Ascending aorta (tissue), 2 donors: ENCODE measurements at regions not wholly inside any gene's neighbourhood (a gene's known extent, or its start where the extent isn't known, plus 50 kb on each side); places are given as distances from the start of the nearest gene placed in this dataset.

Experiments
- DNase-seq, 2 donors: peaks; one replicate each; pipeline ENCODE4 v3.0.0-alpha.2; 2019; ENCODE audit warnings: low spot score in 2 of 2
- H3K27ac ChIP-seq, 2 donors: fragments of 200-600 bp; sonication (generic); one replicate each; pipeline ENCODE4 v1.5.1; 2016 to 2017; ENCODE audit warnings: mild to moderate bottlenecking in 1 of 2
- H3K27me3 ChIP-seq: fragments of 200-600 bp; sonication (generic); one replicate; pipeline ENCODE4 v1.5.1; 2017
- H3K36me3 ChIP-seq, 2 donors: fragments of 200-600 bp; sonication (generic); one replicate each; pipeline ENCODE4 v1.5.1; 2016
- H3K4me1 ChIP-seq, 2 donors: fragments of 200-600 bp; sonication (generic); one replicate each; pipeline ENCODE4 v1.5.1; 2016 to 2017; ENCODE audit warnings: mild to moderate bottlenecking in 1 of 2
- H3K4me3 ChIP-seq, 2 donors: fragments of 200-600 bp; sonication (generic); one replicate each; pipeline ENCODE4 v1.5.1; 2016 to 2017; ENCODE audit warnings: mild to moderate bottlenecking in 1 of 2
- H3K9me3 ChIP-seq, 2 donors: fragments of 200-600 bp; sonication (generic); one replicate each; pipeline ENCODE4 v1.5.1; 2016
- CTCF ChIP-seq, 3 experiments: fragments of 200-600 bp in 2 of 3; fragments of 450-650 bp in 1 of 3; sonication (generic) in 2 of 3; IDR thresholded peaks; one replicate each; pipeline ENCODE4 v1.5.1; 2016 to 2019; ENCODE audit warnings: antibody characterized with exemption in 3 of 3, mild to moderate bottlenecking in 1 of 3, moderate library complexity in 1 of 3
- intact Hi-C: fragments of 100-400 bp; cut with DNase I; formaldehyde crosslinking; loops from one replicate; pipeline ENCODE4 v1.15.1; 2023

DNA sequence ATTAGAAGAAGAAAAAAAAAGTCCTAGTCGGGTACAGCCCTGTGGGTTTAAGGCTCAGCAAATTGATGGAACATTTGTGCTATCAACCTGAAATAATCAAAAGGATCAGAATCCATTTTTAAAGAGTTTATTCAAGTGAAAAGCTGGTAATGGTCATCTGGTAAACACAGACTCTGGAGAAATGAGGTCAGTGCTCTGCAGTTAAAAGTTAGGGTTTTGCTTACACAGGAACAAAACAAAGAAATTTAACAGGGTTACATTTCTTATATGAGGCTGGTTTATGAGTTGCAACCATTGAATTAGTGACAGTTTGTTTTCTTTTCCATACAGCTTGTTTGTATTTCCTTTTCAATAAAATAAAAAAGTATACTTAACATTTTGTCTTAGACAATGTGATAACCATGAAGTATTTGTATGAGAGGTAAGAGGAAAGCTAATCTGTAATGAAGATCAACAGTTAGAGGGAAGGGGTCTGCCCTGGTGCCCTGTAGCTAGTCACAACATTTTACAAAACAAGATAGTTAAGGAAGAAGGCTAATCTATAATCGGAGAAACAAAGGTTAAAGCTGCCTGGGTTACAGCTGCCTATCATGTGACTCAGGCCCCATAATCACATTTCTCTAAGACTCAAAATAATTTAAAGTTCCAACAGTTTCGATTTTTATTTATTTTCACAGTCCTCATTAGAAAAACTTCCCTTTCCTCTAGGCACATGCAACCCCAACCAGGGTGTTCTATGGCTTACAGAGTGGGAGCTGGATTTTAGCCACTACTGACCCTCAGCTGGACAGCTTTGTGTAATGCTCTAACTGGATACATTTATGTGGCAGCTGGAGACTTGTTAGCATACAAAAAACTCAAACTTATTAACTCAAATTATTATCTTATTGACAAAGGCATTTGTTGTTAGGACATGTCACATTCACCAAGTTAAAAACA lies 98.1 kb upstream of the ACP3 start:
- DNase-seq, result no peak
- no peaks in the 10 kb centered on the region for H3K36me3 ChIP-seq
- intact Hi-C loops, result no loop called here
- H3K27me3 ChIP-seq, result no peaks in the 10 kb centered on the region
- peaks cover 0 to 2% of the 10 kb centered on the region in 2 donors for H3K4me1 ChIP-seq
- H3K4me3 ChIP-seq, result no peak overlapping the region
- H3K9me3 ChIP-seq, result no peaks in the 10 kb centered on the region
- no peak overlapping the region for H3K27ac ChIP-seq
- TF ChIP-seq CTCF (IDR thresholded peaks at IDR 0.05), result no peak

DNA sequence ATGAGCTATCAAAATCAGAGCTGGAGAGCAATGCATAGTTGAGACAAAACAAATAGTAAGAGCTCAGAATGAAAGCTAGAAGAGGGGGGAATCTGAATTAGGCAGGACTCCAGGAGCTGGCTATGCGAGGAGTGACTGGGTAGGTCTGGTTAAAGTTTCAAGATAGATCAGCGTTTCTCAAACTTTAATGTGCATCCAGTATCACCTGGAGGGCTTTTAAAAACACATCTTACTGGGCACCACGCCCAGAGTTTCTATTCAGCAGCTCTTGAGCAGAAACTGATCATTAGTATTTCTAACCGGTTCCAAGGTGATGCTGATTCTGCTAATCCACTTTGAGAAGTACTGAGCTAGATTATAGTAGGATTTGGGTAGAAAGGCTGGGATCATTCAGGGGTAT lies 96.2 kb upstream of the ACP3 start:
- Histone ChIP-seq H3K4me1 (peaks cover 0 to 2% of the 10 kb centered on the region in 2 donors), H3K27ac (no peak overlapping the region), H3K9me3 (no peaks in the 10 kb centered on the region), H3K4me3 (no peak overlapping the region), H3K36me3 (no peaks in the 10 kb centered on the region), H3K27me3 (no peaks in the 10 kb centered on the region)
- intact Hi-C loops, result no loop called here
- DNase-seq, result no peak
- no peak for TF ChIP-seq CTCF (IDR thresholded peaks at IDR 0.05)

DNA sequence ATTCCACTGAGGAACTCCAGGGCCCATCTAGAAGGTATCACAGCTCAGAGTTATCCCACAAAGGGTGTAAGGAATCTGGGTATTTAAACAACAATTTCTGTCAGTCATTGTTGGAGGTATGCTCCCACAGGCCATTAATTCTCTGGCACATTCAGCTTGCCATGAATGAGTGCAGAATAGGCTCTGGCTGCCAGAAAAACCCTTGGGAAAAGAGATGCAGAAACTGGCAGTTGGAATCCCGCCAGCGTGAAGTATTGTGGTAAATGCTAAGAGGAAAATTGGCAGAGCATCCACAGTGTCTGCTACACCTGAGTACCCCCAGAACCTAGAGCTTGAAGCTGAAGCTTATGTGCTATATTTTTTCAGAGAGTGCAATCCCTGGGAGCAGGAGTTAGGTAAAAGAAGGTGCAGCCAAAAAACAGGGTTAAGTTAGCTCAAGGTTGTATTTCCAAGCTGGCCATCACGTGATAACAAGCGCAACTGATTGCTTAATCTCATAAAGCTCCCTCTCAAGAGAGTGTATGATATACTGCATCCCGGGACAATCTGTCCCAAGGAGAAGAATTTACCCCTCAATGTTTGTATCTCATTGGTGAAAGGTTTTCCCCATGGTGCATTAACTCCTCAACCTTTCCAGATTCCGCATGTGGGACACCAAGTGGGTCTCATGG lies 94.2 kb upstream of the ACP3 start:
- peaks cover 0 to 2% of the 10 kb centered on the region in 2 donors for H3K4me1 ChIP-seq
- TF ChIP-seq CTCF (IDR thresholded peaks at IDR 0.05), result no peak
- H3K36me3 ChIP-seq, result no peaks in the 10 kb centered on the region
- no peaks in the 10 kb centered on the region for H3K27me3 ChIP-seq
- no peaks in the 10 kb centered on the region for H3K9me3 ChIP-seq
- DNase-seq, result no peak
- no peak overlapping the region for H3K4me3 ChIP-seq
- H3K27ac ChIP-seq, result no peak overlapping the region
- intact Hi-C loops, result no loop called here

GRCh38 chr3:132225664-132226063 lies 91.5 kb upstream of the ACP3 start:
- Histone ChIP-seq H3K4me3 (no peak overlapping the region), H3K4me1 (peaks cover 0 to 2% of the 10 kb centered on the region in 2 donors), H3K27ac (no peak overlapping the region), H3K36me3 (no peaks in the 10 kb centered on the region), H3K27me3 (no peaks in the 10 kb centered on the region), H3K9me3 (no peaks in the 10 kb centered on the region)
- no peak for TF ChIP-seq CTCF (IDR thresholded peaks at IDR 0.05)
- DNase-seq, result no peak
- intact Hi-C loops, result no loop called here

GRCh38 chr3:132228923-132229322 lies 88.3 kb upstream of the ACP3 start:
- intact Hi-C loops, result no loop called here
- Histone ChIP-seq H3K4me3 (no peak overlapping the region), H3K9me3 (no peaks in the 10 kb centered on the region), H3K4me1 (no peaks in the 10 kb centered on the region), H3K27ac (no peak overlapping the region), H3K27me3 (no peaks in the 10 kb centered on the region), H3K36me3 (no peaks in the 10 kb centered on the region)
- TF ChIP-seq CTCF (IDR thresholded peaks at IDR 0.05), result no peak
- no peak for DNase-seq
